ENCODE measurements at regions not wholly inside any gene's neighbourhood (a gene's known extent, or its start where the extent isn't known, plus 50 kb on each side); places are given as distances from the start of the nearest gene placed in this dataset.

DNA sequence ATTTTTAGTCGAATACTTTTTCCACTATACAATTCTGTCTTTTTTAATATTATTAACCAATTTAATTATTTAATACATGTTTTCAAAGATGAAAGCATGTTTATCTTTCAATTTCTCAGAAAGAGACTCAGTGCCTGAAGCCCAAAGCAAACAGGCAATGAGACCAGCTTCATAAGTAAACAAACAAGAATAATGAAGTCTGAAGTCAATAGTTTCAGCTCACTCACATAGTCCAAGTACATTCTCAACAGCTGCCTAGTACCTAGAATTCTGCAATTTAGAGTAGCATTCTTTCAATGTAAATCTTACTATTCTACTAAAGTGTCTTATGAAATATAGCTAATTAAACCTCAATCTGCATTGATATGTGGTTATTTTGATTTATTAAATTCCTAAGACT lies 626.5 kb upstream of the NRSN1 start:
- Mint-ChIP-seq H3K27me3 (no peaks in the 10 kb centered on the region), H3K9me3 (peaks cover 11% of the 10 kb centered on the region), H3K27ac (no peak overlapping the region), H3K4me1 (no peaks in the 10 kb centered on the region), H3K36me3 (no peaks in the 10 kb centered on the region), H3K4me3 (no peak overlapping the region)
- ATAC-seq: no peak

DNA sequence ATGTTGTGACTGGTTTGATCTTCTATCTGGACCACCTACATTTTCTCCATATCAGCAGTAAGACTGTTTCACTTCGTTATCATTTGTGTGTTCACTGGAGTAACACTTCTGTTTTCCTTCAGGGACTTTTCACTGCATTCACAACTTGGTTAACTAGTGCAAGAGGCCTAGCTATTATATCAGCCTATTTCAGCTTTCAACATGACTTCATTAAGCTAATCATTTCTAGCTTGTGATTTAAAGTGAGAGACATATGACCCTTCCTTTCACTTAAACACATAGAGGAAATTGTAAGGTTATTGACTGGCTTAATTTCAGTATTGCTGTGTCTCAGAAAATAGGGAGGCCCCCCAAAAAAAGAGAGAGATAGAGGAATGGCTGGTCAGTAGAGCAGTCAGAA lies 622.8 kb upstream of the NRSN1 start:
- H3K4me1 Mint-ChIP-seq: no peaks in the 10 kb centered on the region
- H3K27me3 Mint-ChIP-seq: no peaks in the 10 kb centered on the region
- H3K9me3 Mint-ChIP-seq: peaks cover 9% of the 10 kb centered on the region
- no peak for ATAC-seq
- no peaks in the 10 kb centered on the region for H3K36me3 Mint-ChIP-seq
- no peak overlapping the region for H3K4me3 Mint-ChIP-seq
- H3K27ac Mint-ChIP-seq: no peak overlapping the region

DNA sequence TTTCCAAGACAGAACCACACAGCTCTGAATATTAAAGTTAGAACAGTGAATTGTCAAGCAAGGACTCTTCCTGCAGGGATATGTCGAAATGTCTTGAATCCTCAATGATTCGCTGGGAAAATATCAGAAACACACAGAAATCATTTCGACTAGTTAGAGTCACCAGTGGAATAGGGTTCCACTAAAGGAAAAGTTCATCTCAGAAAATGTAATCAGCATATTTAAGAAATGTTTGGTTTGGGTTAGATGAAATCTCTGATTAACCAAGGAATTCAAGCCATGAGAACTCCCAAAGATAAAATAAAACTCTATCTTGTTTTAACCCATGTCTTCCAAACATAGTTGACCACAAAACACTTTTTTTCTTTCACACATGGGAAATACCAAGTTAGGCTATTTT lies 621.0 kb upstream of the NRSN1 start:
- Mint-ChIP-seq H3K27me3 (no peaks in the 10 kb centered on the region), H3K4me3 (no peak overlapping the region), H3K36me3 (no peaks in the 10 kb centered on the region), H3K4me1 (no peaks in the 10 kb centered on the region), H3K9me3 (peaks cover 3% of the 10 kb centered on the region), H3K27ac (no peak overlapping the region)
- no peak for ATAC-seq

DNA sequence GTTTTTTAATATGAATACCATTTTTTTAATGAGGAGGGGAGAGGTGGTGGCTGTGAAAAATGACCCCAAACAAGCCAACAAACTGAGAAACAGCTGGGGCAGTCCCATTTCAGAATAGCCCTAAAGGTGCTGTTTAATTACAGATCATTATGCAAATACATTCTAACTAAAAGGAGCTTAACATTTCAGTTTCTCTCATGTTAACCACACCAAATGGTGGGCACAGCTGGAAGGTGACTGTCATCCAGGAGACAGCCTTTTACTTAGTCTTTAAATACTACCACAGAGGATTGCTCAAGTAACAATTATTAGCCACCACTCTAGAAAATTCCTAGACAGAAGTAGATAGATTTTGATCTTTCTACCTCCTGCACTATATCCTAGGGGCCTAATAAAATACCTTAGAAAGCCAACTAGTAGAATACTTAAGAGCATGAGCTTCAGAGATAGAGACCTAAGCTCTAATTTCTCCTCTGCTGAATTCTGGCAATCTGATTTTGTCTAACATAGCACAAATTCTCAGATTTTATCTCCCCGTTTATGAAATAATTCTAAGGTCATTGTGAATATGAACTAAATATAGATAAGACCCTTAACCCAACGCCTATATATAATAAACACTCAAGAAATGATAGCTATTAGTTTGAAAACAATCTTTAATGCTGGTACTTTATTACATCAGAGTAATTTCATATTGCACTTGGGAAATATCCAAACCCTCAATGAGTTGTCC lies 615.1 kb upstream of the NRSN1 start:
- ATAC-seq: no peak
- no peaks in the 10 kb centered on the region for H3K27me3 Mint-ChIP-seq
- no peaks in the 10 kb centered on the region for H3K36me3 Mint-ChIP-seq
- H3K9me3 Mint-ChIP-seq: peaks cover 3% of the 10 kb centered on the region
- no peak overlapping the region for H3K27ac Mint-ChIP-seq
- H3K4me1 Mint-ChIP-seq: no peaks in the 10 kb centered on the region
- no peak overlapping the region for H3K4me3 Mint-ChIP-seq

DNA sequence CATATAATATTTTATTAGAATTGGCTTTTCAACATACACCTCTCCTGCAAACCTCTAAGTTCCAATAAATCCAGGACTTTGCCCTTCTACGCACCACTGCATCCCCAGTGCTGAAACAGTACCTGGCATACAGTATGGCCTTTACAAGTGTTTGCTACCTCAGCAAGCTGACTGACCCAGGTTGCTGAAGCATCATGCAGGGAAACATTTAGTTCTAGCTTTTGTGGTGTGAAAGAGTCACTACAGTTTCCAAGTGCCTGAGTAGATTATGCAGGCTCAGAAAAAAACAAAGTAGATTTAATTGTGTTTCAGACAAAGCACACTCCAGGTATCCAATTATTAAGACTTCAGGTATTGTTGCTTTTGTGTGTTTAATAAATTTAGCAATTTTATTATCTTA lies 614.2 kb upstream of the NRSN1 start:
- H3K4me1 Mint-ChIP-seq: no peaks in the 10 kb centered on the region
- H3K9me3 Mint-ChIP-seq: peaks cover 2% of the 10 kb centered on the region
- H3K27ac Mint-ChIP-seq: no peak overlapping the region
- H3K36me3 Mint-ChIP-seq: no peaks in the 10 kb centered on the region
- no peaks in the 10 kb centered on the region for H3K27me3 Mint-ChIP-seq
- ATAC-seq: no peak
- H3K4me3 Mint-ChIP-seq: no peak overlapping the region

DNA sequence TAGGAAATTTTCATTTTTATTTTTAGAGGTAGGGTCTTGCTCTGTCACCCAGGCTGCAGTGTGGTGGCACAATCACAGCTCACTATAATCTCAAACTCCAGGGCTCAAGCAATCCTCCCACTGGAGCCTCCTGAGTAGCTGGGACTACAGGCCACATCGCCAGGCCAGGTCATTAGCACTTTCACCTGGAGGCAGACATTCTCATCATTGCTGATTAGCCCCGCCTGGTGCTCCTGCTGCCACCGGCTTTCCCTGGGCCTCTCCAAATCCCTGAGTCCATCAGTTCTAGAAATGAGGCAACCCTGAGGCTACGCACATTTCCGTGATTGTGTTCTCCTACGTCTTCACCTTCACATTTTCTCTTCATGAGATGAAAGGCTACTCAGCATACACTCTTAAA lies 607.7 kb upstream of the NRSN1 start:
- Mint-ChIP-seq H3K4me3 (no peak overlapping the region), H3K27ac (no peak overlapping the region), H3K4me1 (no peaks in the 10 kb centered on the region), H3K36me3 (no peaks in the 10 kb centered on the region), H3K9me3 (no peaks in the 10 kb centered on the region), H3K27me3 (no peaks in the 10 kb centered on the region)
- ATAC-seq: no peak

GRCh38 chr6:23522792-23523547 lies 603.0 kb upstream of the NRSN1 start:
- Mint-ChIP-seq H3K36me3 (no peaks in the 10 kb centered on the region), H3K4me3 (no peak overlapping the region), H3K27ac (no peak overlapping the region), H3K4me1 (no peaks in the 10 kb centered on the region), H3K27me3 (no peaks in the 10 kb centered on the region), H3K9me3 (peaks cover 6% of the 10 kb centered on the region)
- ATAC-seq: no peak

- Mint-ChIP-seq H3K9me3 (peaks cover 6% of the 10 kb centered on the region), H3K27ac (no peak overlapping the region), H3K4me1 (no peaks in the 10 kb centered on the region), H3K36me3 (no peaks in the 10 kb centered on the region), H3K4me3 (no peak overlapping the region), H3K27me3 (no peaks in the 10 kb centered on the region)
- no peak for ATAC-seq
These were observed 602.2 kb upstream of the NRSN1 start for GRCh38 chr6:23523771-23524170.

GRCh38 chr6:23524548-23524947 lies 601.5 kb upstream of the NRSN1 start:
- H3K27me3 Mint-ChIP-seq: no peaks in the 10 kb centered on the region

GRCh38 chr6:23526526-23526925 lies 599.5 kb upstream of the NRSN1 start:
- no peaks in the 10 kb centered on the region for H3K4me1 Mint-ChIP-seq
- ATAC-seq: no peak
- no peak overlapping the region for H3K27ac Mint-ChIP-seq
- no peak overlapping the region for H3K4me3 Mint-ChIP-seq
- H3K9me3 Mint-ChIP-seq: peaks cover 6% of the 10 kb centered on the region
- no peaks in the 10 kb centered on the region for H3K27me3 Mint-ChIP-seq
- no peaks in the 10 kb centered on the region for H3K36me3 Mint-ChIP-seq

More at GRCh38 chr6:23524548-23524947, 601.5 kb upstream of the NRSN1 start:
- H3K4me3 Mint-ChIP-seq: no peak overlapping the region
- no peak overlapping the region for H3K27ac Mint-ChIP-seq
- no peak for ATAC-seq
- peaks cover 6% of the 10 kb centered on the region for H3K9me3 Mint-ChIP-seq
- no peaks in the 10 kb centered on the region for H3K36me3 Mint-ChIP-seq
- no peaks in the 10 kb centered on the region for H3K4me1 Mint-ChIP-seq

GRCh38 chr6:23529902-23530301 lies 596.1 kb upstream of the NRSN1 start:
- H3K27ac Mint-ChIP-seq: no peak overlapping the region
- H3K4me1 Mint-ChIP-seq: no peaks in the 10 kb centered on the region
- peaks cover 9% of the 10 kb centered on the region for H3K9me3 Mint-ChIP-seq
- no peaks in the 10 kb centered on the region for H3K36me3 Mint-ChIP-seq
- no peak for ATAC-seq
- H3K27me3 Mint-ChIP-seq: no peaks in the 10 kb centered on the region
- H3K4me3 Mint-ChIP-seq: no peak overlapping the region

- H3K36me3 Mint-ChIP-seq: no peaks in the 10 kb centered on the region
- no peaks in the 10 kb centered on the region for H3K4me1 Mint-ChIP-seq
- no peak overlapping the region for H3K4me3 Mint-ChIP-seq
- H3K27ac Mint-ChIP-seq: no peak overlapping the region
- peaks cover 7% of the 10 kb centered on the region for H3K9me3 Mint-ChIP-seq
- ATAC-seq: no peak
- H3K27me3 Mint-ChIP-seq: no peaks in the 10 kb centered on the region
These were observed 594.3 kb upstream of the NRSN1 start for GRCh38 chr6:23531666-23532065.

DNA sequence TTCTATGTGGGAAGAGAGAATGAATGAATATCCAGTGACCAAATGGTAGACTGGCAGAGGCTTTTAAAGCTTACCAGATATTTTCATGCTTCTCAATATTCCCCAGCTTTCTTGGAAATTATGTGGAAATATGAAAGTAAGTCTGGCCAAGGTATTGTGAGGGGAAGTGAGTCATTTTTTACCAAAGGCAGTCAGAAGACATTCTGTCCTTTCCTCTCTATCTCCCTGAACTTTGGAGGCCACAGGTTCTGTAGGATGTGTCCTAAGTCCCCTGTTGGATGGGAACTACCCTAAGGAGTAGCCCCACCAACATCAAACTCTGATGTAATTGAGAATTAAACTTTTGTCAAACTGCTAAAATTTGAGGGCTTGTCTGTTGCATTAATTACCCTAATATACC lies 593.8 kb upstream of the NRSN1 start:
- Mint-ChIP-seq H3K27me3 (no peaks in the 10 kb centered on the region), H3K4me1 (no peaks in the 10 kb centered on the region), H3K36me3 (no peaks in the 10 kb centered on the region), H3K27ac (no peak overlapping the region), H3K9me3 (peaks cover 3% of the 10 kb centered on the region), H3K4me3 (no peak overlapping the region)
- ATAC-seq: no peak

DNA sequence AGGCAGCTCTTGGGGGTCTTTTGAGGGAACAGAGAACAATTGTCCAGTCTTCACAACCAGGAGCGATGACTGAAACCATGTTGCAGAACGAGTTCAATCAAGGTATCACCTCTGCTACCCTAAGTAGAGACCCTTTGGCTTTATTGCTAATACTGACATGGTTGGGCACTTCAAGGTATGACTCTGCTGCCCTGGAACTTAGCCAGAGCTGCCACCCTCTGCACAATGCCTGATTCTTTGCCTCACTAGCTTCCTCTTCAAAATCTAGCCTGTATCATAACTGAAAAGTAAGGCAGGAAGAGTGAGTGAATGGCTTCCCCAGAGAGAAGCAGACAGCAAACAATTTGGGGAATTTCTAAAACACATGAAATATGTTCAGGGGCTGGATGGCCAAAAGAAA lies 592.7 kb upstream of the NRSN1 start:
- Mint-ChIP-seq H3K4me1 (no peaks in the 10 kb centered on the region), H3K27me3 (no peaks in the 10 kb centered on the region), H3K36me3 (no peaks in the 10 kb centered on the region), H3K9me3 (peaks cover 3% of the 10 kb centered on the region), H3K4me3 (no peak overlapping the region), H3K27ac (no peak overlapping the region)
- ATAC-seq: no peak

DNA sequence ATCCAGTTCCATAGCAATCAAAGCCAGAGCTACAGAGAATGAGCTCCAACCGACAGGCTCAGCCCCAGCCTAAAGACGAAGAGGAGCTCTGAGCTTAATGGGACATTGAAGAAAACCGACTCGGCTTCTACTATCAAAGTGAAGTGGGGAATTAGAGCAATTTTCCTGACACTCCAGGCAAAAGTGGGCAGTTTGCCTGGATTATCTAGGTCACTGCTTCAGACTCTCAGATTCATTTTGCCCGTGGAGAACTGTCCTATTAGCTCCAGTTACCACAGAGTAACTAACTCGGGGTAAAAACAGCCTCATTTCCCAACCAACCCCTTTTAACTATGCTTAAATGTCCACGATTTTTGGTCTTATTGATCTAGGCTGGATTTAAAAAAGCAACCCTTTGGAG lies 592.1 kb upstream of the NRSN1 start:
- H3K36me3 Mint-ChIP-seq: no peaks in the 10 kb centered on the region
- ATAC-seq: no peak

GRCh38 chr6:23534351-23534750 lies 591.7 kb upstream of the NRSN1 start:
- ATAC-seq: no peak
- no peaks in the 10 kb centered on the region for H3K4me1 Mint-ChIP-seq
- no peak overlapping the region for H3K27ac Mint-ChIP-seq
- peaks cover 3% of the 10 kb centered on the region for H3K9me3 Mint-ChIP-seq
- H3K27me3 Mint-ChIP-seq: no peaks in the 10 kb centered on the region
- no peaks in the 10 kb centered on the region for H3K36me3 Mint-ChIP-seq
- H3K4me3 Mint-ChIP-seq: no peak overlapping the region

More for the DNA sequence above, 592.1 kb upstream of the NRSN1 start:
- Mint-ChIP-seq H3K4me3 (no peak overlapping the region), H3K9me3 (peaks cover 3% of the 10 kb centered on the region), H3K27ac (no peak overlapping the region), H3K4me1 (no peaks in the 10 kb centered on the region), H3K27me3 (no peaks in the 10 kb centered on the region)
